GM21381 (cell line): ENCODE measurements at regions not wholly inside any gene's neighbourhood (a gene's known extent, or its start where the extent isn't known, plus 50 kb on each side); places are given as distances from the start of the nearest gene placed in this dataset.

Experiments used
- ATAC-seq: cut with Tn5 transposase; IDR thresholded peaks from one replicate; pipeline ENCODE4 v1.9.1; 2021; ENCODE audit warnings: mild to moderate bottlenecking, moderate library complexity; ENCODE audit not compliant: unreplicated experiment

DNA sequence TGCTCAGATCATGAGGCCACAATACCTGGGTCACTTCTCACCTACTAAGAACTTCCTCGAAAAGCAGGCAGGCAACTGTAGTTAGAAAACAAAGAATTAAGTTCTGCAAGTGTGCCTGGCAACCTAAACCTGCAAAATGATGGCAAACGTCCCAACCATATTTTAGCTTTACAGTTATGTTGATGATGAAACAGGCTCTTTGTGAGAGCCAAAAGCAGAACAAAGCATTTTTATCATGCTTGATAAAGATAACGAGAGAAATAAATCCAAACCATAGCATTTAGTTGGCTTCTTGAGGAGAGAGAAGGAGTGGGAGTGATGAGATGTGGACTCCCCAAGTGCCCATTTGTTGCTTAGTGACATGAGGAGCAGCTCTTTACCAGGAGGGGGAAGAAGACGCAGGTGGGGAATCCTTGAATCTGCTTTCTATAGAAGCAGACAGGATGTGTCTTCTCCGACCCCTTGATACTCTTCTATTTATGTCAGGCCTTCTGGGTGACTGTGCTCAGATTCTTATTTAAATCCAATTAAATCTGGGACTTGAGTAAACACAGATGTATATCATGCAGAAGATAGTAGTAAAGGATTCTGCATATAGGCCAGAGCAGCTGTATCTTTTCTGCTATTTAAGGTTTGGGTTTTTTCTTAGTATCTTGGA is 221.2 kb downstream of the TMEM167A start:
- no peak for ATAC-seq

DNA sequence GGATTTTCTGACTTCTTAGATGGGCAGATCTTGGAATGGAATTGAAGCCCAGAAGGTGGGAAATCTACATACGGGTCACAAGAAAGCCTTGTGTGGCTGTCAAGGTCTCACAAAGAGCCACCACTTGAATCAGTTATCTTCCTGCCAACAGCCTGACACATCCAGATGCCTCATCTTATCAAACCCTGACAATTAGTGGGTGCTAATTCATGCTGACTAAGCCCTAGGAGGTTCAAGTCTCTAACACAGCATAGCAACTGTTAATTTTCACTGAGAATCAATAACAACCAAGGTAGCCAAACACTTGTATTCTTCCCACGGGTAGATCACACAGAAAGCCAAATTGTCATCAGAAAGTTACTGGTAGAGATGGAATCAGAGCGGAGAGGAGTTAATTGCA is 222.2 kb downstream of the TMEM167A start:
- no peak for ATAC-seq

DNA sequence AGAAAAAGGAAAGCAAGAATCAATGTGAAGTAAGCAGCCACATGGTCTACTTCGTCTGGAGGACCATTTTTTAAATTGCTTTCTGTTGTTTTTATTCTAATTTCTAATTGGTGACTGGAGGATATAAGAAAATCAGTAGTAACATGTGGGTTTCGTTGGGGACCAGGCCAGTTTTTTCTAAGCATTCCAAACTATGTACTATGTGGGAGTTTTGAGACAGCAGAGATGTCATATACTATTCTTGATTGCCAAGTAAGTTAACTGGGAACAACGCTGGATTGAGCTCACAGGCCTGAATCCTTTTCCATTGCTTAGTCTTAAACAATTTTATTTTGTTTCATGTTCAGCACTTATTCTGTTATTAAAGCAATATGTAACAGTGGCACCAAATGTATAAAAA is 225.7 kb downstream of the TMEM167A start:
- no peak for ATAC-seq

DNA sequence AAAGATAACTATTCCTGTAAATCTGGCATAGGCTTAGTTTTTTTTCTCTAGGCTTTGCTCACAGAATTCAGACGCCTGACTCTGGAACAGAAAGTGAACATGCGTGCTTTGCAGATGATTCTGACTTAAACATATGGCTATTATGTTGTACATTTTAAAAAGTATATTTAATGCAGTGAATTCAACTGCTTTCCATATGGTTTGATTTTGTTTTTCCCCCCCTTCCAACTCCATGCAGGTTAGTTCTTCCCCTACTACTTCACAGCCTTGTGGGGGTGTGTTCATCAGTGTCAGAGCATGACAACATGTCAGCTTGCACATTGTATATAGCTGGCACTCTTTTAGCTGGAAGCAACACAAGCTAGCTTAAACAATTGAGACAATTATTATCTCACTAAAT is 226.8 kb downstream of the TMEM167A start:
- ATAC-seq: no peak

DNA sequence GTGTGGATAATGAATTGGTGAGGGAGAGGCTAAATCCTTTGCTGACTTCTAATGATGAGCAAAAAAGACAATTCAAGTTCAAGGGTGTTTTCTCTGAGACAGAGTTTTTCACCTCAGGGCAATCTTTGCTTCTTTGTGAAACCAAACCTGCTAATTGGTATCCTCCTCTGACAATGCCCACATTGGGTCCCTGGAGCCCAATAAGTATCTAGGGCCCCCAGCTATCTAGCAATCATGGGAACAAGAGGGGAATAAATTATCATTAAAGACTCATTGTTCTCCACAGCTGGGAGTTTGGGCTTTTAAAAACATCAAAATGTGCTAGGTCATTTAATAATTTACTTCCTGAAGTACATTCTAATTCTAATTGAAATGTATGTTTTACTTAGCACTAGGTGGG is 227.3 kb downstream of the TMEM167A start:
- ATAC-seq: no peak

DNA sequence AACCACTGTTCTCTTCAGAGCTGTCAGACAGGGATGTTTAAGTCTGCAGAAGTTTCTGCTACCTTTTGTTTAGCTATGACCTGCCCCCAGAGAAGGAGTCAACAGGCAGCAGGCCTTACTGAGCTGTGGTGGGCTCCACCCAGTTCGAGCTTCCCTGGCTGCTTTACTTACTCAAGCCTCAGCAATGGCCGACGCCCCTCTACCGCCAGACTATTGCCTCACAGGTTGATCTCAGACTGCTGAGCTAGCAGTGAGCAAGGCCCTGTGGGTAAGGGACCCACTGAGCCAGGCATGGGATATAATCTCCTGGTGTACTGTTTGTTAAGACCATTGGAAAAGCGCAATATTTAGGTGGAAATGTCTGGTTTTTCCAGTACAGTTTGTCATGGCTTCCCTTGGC is 229.6 kb downstream of the TMEM167A start:
- no peak for ATAC-seq

DNA sequence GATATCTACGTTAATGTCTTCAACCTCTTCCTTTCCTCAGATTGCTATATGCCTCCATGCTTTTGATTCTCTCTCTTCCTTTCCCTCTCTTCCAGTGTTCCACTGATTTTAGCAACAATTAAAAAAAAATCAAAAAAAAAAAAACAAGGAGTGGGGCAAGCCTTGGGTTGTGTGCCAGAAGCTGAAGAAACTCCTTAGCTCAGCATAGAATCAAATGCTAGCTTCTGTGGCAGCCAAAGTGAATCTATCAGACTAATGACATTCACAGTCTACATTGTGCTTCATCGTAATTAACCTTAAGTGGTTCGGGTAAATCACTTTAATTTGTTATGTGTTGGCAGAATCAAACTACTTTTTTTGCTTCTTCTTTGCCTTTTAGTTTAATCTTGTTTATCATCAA is 237.3 kb downstream of the TMEM167A start:
- ATAC-seq: no peak

DNA sequence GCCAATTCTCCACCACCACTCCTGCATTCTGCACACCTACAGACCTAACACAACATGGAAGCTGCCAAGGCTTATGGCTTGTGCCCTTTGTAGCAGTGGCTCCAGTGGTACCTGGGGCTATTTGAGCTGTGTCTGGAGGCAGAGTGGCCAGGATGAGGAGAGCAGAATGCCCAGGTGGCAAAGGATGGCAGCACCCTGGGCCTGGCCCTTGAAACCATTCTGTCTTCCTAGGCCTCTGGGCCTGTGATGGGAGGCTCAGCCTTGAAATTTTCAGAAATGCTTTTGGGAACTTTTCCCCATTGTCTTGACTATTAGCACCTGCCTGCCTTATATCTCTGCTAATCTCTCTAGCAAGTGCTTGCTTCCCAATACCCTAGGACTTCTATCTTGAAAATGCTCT is 241.7 kb downstream of the TMEM167A start:
- ATAC-seq: no peak

DNA sequence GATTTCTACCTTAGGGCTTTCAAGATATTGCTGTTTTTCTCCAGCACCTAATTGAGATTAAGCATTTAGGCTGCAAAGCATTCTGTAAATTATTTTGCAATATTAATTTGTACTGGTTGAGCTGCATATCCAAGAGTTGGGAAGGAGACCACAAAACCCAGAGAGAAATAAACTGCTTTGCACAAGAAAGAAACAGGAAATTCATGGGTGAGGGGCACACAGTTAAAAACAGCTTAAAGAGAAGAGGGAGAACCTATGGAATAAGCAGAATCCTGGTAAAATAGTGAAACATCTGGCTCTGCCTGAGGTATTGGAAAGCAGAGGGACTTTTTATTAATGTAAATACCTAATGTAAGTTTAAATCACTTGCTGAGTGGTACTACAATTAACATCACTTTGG is 243.0 kb downstream of the TMEM167A start:
- no peak for ATAC-seq

DNA sequence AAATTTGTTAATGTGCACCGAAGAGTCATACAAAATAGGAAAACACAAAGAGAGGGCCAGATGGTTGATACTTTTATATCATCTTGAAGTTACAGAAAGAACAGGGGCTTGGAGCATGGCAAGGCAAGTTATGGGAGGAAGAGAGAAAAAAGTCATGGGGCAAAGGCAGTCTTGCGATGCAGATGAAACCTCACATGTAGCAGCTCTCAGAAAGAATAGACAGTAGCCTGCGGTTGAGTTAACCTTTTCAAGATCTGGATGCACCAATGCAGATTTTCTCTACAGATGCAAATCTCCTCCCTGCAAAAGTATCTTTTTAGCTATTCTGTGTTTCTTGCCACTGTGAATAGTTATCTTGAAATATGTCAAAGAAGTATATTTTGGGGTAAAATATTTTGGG is 243.9 kb downstream of the TMEM167A start:
- ATAC-seq: no peak

DNA sequence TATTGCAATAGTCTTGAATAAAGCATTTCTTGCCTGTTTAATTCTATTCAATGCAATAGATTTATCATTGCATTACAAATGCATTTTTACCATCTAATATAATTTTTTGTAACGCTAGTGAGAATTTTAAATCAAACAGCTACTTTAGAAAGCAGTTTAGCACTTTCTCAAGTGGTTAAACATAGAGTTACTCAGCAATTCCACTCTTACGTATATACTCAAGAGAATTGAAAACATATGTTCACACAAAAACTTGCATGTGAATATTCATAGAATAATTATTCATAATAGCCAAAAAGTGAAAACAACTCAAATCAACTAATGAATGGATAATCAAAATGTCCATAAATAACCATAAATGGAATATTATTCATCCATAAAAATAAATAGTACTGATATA is 244.7 kb downstream of the TMEM167A start:
- no peak for ATAC-seq

DNA sequence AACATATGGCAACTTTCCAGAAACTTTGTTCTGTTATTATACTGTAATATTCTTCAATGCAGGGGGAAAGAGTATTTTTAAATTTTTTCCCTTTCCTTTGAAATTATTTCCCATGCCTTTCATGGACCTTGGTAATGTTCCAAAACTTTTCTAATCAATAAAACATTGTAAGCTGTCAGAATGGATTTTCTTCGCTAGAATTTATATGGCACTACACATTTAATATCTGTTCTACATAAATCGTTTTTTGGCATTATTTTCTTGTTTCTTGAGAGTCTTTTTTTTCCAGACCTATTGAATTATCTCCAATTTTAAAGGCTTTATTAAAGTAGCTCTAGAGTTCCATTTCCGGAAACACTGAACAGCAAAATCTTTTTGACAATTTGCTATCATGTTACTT is 249.0 kb downstream of the TMEM167A start:
- no peak for ATAC-seq

DNA sequence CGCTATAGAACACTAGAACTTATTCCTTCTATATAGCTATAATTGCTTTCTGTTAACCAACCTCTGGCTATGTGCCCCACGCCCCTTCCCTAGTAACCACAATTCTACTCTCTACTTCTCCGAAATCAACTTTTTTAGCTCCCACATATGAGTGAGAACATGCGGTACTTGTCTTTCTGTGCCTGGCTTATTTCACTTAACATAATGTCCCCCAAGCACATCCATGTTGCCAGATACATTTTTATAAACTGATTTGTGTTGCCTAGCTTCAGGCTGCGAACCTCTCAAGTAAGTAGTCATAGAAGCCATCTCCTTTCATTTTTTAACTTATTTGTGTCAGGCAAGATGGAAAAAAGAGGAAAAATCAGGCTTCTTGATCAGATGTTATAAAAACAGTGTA is 249.5 kb downstream of the TMEM167A start:
- ATAC-seq: no peak

DNA sequence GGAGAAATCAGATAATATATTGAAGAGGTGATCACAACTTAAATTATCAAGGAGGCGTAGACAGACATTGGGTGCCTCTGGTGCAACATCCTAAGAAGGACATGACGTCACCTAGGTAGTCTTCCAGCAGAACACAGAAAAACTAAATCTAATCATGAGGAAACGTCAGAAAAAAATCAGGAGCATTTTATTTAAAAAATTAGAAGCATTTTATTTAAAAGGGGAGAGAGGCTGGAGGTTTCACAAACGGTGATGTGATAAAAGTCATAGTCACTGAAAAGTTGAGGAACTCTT is 254.6 kb downstream of the TMEM167A start:
- ATAC-seq: no peak

DNA sequence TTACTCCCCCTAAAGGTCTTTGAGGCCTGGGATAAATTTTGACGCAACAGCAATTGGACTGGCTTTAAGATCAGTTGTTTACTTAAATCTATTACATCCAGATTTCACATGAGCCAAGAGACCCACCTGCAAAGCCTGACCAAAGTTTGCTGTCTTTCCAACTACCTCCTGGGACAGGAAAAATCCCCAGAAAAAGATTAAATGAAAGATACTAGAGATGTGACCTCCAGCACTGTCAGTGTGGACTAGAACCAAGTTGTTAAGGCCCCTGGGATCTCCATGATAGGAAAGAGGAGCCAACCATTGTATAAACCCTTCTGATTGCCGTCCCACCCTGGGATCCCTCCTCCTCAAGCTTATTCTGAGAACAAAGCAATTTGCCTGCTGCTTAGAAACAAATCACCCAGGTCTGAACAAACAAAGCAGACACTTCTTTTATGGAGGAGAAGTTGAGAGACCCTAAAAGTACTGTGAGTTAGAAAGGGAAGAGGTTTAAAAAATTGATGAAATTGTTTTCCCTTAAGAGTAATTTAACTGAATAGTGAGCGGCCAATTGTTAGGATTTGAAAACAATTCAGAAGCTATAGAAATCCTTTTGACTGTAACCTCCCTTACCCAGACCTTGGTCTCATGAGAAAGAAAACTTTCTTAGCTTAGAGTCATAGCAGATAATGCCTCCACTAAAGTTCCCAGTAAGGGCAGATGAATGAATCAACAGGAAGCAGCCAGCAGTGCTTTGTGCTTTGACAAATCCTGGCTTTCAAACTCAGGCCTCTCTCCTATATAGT is 255.2 kb downstream of the TMEM167A start:
- no peak for ATAC-seq

DNA sequence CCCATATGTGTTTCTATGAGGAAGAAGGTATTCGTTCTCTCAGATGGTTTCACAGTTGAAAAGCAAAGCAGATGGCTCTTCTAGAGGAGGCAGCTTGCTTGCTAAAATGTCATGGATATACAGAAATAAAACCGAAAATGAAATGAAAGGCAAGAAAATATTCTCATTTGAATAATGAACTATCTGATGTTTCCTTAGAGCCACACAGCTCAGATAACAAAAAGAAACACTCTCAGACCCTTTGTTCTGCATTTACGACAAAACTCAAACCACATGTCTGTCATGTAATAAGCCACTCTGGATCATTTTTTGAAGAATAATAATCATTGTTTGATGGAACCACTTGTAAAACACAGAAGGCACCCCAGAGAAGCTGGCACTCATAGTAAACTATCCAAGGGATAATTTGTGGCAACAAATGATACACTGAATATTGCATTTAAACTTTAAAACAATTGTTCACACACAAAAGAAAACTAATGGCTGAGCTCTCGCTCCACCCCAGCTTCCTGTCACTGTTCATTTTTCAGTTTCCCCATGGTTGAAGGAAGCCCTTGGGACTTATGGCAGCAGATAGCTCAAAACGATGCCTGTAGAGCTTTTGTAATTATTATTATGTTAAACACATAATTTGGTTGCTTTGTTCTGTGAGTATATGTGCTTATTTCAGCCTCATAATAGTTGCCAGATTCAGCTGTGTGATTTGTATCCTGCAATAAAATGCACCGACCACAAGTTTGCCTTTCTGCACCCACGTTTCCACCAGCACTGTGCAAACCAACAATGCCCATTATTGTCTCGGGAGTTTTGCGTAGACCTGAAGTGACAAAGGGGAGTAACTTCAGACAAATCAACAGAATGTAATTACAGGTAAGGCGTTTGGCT is 256.0 kb downstream of the TMEM167A start:
- ATAC-seq: peak; percentile 76

DNA sequence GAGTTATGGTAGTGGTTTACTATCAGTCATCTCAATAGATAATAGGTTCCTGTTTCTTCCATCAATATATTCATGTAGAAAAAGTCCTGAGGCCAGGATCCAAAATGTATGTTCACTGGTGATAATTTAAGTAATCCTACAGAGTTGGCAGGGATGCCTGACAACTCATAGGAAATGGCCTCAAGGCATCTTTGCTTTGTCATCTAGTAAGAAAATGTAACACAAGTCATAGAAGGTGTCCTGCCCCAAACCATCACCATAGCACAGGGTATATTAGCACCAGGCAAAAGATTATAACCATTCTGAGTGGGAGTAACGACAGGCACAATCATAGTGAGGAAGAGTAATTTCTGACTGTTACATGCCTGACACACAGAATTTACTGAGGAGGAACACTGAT is 257.0 kb downstream of the TMEM167A start:
- ATAC-seq: no peak

DNA sequence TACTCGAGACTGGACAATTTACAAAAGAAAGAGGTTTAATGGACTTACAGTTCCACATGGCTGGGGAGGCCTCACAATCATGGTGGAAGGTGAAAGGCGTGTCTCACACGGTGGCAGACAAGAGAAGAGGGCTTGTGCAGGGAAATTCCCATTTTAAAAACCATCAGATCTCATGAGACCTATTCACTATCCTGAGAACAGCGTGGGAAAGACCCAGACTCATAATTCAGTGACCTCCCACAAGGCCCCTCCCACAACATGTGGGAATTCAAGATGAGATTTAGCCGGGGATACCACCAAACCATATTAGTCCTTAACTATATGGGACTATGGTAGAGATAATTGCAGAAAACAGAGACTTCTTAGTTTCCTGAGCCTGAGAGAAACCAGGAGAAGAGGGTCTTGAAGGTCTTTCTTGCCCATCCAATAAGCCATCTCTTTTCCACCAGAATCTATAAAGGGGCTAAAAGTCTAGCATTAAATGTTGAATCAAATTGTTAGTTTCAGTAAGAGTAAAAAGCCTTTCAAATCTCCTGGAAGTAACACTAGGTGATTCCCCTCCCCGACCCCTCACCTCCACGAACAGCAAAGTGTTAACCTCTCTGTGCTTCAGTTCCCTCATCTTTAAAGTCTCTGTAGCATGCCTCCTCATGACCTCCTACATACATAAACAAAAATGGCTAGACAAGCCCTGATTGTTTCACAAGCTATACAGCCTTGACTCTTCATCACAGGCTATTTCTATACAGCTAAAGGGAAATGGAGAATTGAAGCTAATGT is 259.1 kb downstream of the TMEM167A start:
- no peak for ATAC-seq

DNA sequence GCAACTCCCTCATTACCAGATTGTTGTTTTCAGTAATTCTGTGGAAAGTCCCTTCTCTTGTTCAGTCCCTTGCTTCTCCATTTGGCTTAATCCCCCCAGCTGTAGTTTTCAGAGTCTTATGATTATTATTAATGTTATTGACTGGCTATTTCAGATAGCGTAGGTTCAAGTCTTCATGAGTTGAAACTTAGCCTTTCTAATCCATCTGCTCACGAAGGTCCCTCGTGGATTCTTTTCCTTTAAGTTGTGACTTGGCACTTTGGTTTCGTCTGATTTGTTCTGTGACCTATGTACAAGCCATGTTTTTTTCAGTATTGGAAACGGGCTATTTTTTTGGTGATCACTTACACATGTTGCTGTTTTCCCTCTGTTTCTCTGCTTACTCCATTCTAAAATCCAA is 260.3 kb downstream of the TMEM167A start:
- ATAC-seq: no peak

DNA sequence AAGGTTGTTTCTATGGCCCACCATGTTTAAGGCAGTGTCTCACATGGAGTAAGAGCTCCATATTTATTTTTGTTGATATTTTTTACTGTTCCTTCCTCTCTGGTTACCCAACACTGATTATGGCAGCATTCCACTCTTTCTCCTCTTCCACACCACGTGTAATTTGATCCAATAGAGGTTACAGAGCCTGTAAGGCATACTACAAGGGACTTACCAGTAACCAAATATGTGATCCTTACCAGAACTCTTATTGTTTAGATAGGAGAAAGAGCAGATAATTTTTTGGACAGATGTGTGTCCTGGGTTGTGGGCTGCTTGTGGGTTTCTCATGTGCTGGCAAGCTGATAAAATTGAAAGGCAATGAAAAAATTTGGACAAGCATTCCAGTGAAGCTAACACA is 261.3 kb downstream of the TMEM167A start:
- ATAC-seq: no peak

DNA sequence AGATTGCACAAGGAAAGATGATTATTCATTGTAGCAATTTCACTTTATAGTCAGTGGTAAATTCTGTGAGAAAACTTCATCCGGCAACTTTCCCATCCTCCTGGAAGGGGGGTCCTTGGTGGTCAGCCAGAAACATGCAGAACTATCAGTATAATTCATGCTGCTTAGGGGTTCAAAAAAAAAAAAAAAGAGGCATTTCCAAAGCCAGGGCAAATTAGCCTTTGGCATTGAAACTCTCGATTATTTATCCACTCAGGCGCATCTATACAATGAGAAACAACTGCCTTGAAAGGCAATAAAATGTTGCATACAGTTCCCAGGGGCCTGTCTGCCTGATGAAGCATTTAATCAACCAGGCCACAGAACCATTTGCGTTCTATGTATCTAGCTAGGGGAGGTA is 263.3 kb downstream of the TMEM167A start:
- no peak for ATAC-seq
